ENCODE measurements at regions not wholly inside any gene's neighbourhood (a gene's known extent, or its start where the extent isn't known, plus 50 kb on each side); places are given as distances from the start of the nearest gene placed in this dataset.

- WGBS, 2 experiments (ENCODE audit: extremely low coverage in 1 of 2, insufficient coverage in 1 of 2, insufficient read length in 1 of 2, insufficient replicate concordance in 2 of 2, low coverage in 1 of 2, low lambda C conversion rate in 2 of 2, missing lambda C conversion rate in 1 of 2) = 85% methylated on average over 4 of the region's 4 CpGs; no CpG with 5 or more reads in 1 of the 2 experiments
- no peaks in the 10 kb centered on the region for H3K9me3 ChIP-seq (ENCODE audit: insufficient read depth in 2 of 2, low read depth in 1 of 2, low read length in 1 of 2)
- H3K4me1 ChIP-seq (replicated peaks in 1 of 4; ENCODE audit: control insufficient read depth in 3 of 4, insufficient read depth in 4 of 4, low read length in 3 of 4) = no peaks in the 10 kb centered on the region; a peak in 1 of 7 replicates
- no peak overlapping the region for H3K27ac ChIP-seq (ENCODE audit: low read depth, low read length)
- TF ChIP-seq BRCA1 (IDR thresholded peaks at IDR 0.05; ENCODE audit: low read depth, low read length) (no peak), HDAC6 (IDR thresholded peaks at IDR 0.05; ENCODE audit: low read depth, low read length) (no peak), KDM4A (IDR thresholded peaks at IDR 0.05; ENCODE audit: low read depth, low read length, severe bottlenecking) (no peak), CEBPB (IDR thresholded peaks at IDR 0.05; ENCODE audit: low read depth, low read length) (no peak), TAF1 (IDR thresholded peaks at IDR 0.05; ENCODE audit: low read depth, low read length) (no peak), SIX5 (IDR thresholded peaks at IDR 0.05; ENCODE audit: low read depth, low read length) (no peak), SP4 (IDR thresholded peaks at IDR 0.05; ENCODE audit: low read length) (no peak), NANOG (IDR thresholded peaks at IDR 0.05; ENCODE audit: insufficient read depth, low read depth, low read length, poor library complexity, severe bottlenecking) (no peak), BCL11A (IDR thresholded peaks at IDR 0.05; ENCODE audit: low read depth in 2 of 2, low read length in 2 of 2) (no peak), RFX5 (IDR thresholded peaks at IDR 0.05; ENCODE audit: borderline replicate concordance, low read depth, low read length) (no peak), RBBP5 (IDR thresholded peaks at IDR 0.05; ENCODE audit: borderline replicate concordance, low read depth, low read length) (no peak), POU5F1 (IDR thresholded peaks at IDR 0.05; ENCODE audit: low read depth, low read length) (no peak), CTBP2 (IDR thresholded peaks at IDR 0.05; ENCODE audit: borderline replicate concordance, insufficient read depth, insufficient read length, low read length) (no peak)
- TF ChIP-seq, protein P1, sequence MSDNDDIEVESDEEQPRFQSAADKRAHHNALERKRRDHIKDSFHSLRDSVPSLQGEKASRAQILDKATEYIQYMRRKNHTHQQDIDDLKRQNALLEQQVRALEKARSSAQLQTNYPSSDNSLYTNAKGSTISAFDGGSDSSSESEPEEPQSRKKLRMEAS (IDR thresholded peaks at IDR 0.05) = no peak
- H2BK120ac ChIP-seq (replicated peaks; ENCODE audit: low read depth, low read length) = no peak overlapping the region
- H2AK5ac ChIP-seq (ENCODE audit: low read depth, low read length) = no peak overlapping the region
- H3K36me3 ChIP-seq (ENCODE audit: control insufficient read depth in 2 of 4, insufficient read depth in 4 of 4, low read length in 3 of 4) = no peaks in the 10 kb centered on the region
- no peaks in the 10 kb centered on the region for H3K79me1 ChIP-seq (ENCODE audit: low read depth, low read length)
- no peak overlapping the region for H3K56ac ChIP-seq (replicated peaks; ENCODE audit: insufficient read length, low read depth, low read length)
- H3K79me2 ChIP-seq (ENCODE audit: control insufficient read depth in 1 of 2, insufficient read depth in 2 of 2, low read length in 2 of 2) = no peaks in the 10 kb centered on the region
- no peaks in the 10 kb centered on the region for H4K20me1 ChIP-seq (replicated peaks in 1 of 2; ENCODE audit: control insufficient read depth in 1 of 2, insufficient read depth in 2 of 2, low read length in 2 of 2)
- no peak overlapping the region for H2BK20ac ChIP-seq (ENCODE audit: low read length)
- CTCF ChIA-PET (ENCODE audit: partially characterized antibody) = interaction anchor here (1.4 kb wide), 1 partner anchor 423 kb away, joined by 3 read pairs; no protein-coding TSS in a partner anchor
- H2BK15ac ChIP-seq (ENCODE audit: low read length) = no peak overlapping the region
- no peak overlapping the region for H4K5ac ChIP-seq (ENCODE audit: insufficient read length, low read depth, low read length)
- no peak overlapping the region for H3K18ac ChIP-seq (ENCODE audit: extremely low read depth, low read length)
- no peak overlapping the region for H2BK5ac ChIP-seq (ENCODE audit: low read depth, low read length)
- no peak overlapping the region for H3K9ac ChIP-seq (replicated peaks in 1 of 4; ENCODE audit: extremely low read depth in 1 of 4, low read depth in 3 of 4, low read length in 3 of 4)
- no peaks in the 10 kb centered on the region for H3K27me3 ChIP-seq (replicated peaks in 1 of 4; ENCODE audit: control insufficient read depth in 3 of 4, extremely low read depth in 1 of 4, insufficient read depth in 3 of 4, low read length in 3 of 4)
- DNase-seq (ENCODE audit: low read depth in 1 of 2, low spot score in 2 of 2) = no peak
- H4K8ac ChIP-seq (ENCODE audit: extremely low read depth, insufficient read depth, low read length) = no peak overlapping the region
- no peak overlapping the region for H3K4ac ChIP-seq (replicated peaks; ENCODE audit: insufficient read length, low read depth, low read length)
- H4K91ac ChIP-seq (replicated peaks; ENCODE audit: insufficient read length, low read length) = no peak overlapping the region
- H3K23ac ChIP-seq (ENCODE audit: insufficient read length) = no peak overlapping the region
- no peak overlapping the region for H3K14ac ChIP-seq (ENCODE audit: insufficient read length)
- no peak overlapping the region for H2BK12ac ChIP-seq (ENCODE audit: low read depth, low read length)
- H2AFZ ChIP-seq (ENCODE audit: low read length) = no peak overlapping the region
- no peak for FAIRE-seq
- POLR2A ChIA-PET (ENCODE audit: partially characterized antibody) = no interaction called here
- no peaks in the 10 kb centered on the region for H3K23me2 ChIP-seq (ENCODE audit: low read depth, low read length)
- no peak overlapping the region for H3K4me2 ChIP-seq (ENCODE audit: insufficient read depth in 1 of 2, low read depth in 2 of 2, low read length in 2 of 2)
- H3K4me3 ChIP-seq (ENCODE audit: extremely low read depth in 1 of 4, insufficient read depth in 2 of 4, low read depth in 3 of 4, low read length in 4 of 4) = no peak overlapping the region
These were observed 141.6 kb downstream of the SP3 start for GRCh38 chr2:173823543-173823939.
